GM12878 (cell line): ENCODE measurements at regions not wholly inside any gene's neighbourhood (a gene's known extent, or its start where the extent isn't known, plus 50 kb on each side); places are given as distances from the start of the nearest gene placed in this dataset.

ENCODE experiments used
- ATAC-seq: fragments of 200-7000 bp; cut with Tn5 transposase; 3 replicates; pipeline ENCODE4 v1.9.1; 2020; ENCODE audit warnings: mild to moderate bottlenecking, moderate library complexity
- BruUV-seq: library from RNA; stranded (reverse); fragments of 400-500 nt; replicated peaks from 2 replicates; lab custom pipeline; 2021; lab: Mats Ljungman, UMichigan
- CTCF ChIA-PET: fragments of 300-600 bp; sonication (Branson Sonifier 250); formaldehyde crosslinking; extraction: SDS; loops from one replicate; lab custom pipeline; 2021; ENCODE audit warnings: inconsistent platforms; lab: Yijun Ruan, JAX
- POLR2A ChIA-PET: fragments of 350-600 bp; formaldehyde crosslinking; extraction: SDS; loops from one replicate; lab custom pipeline; 2021; ENCODE audit warnings: inconsistent platforms; lab: Charles Lee
- RAD21 ChIA-PET: fragments of 300-600 bp; sonication (Branson Sonifier 250); formaldehyde crosslinking; loops from one replicate; lab custom pipeline; 2023; ENCODE audit warnings: antibody characterized with exemption; ENCODE audit not compliant: unreplicated experiment; lab: Charles Lee
- SMC1A ChIA-PET: fragments of 300-600 bp; sonication (Branson Sonifier 250); formaldehyde crosslinking; loops from one replicate; lab custom pipeline; 2023; ENCODE audit not compliant: unreplicated experiment, uncharacterized antibody; lab: Charles Lee
- DNase-seq: peaks from one replicate; pipeline ENCODE4 v3.0.0-alpha.2; 2011; ENCODE audit warnings: low read depth, low spot score
- FAIRE-seq: peaks from 3 replicates; lab custom pipeline; 2011; peaks lifted over from hg19 to GRCh38; lab: Jason Lieb, UNC
- H2AFZ ChIP-seq: 2 replicates; pipeline ENCODE4 v1.6.0; 2011; ENCODE audit warnings: low read depth, low read length, control low read depth; ENCODE audit not compliant: control insufficient read depth
- H3K27ac ChIP-seq: 2 replicates; pipeline ENCODE4 v1.5.1; 2011; ENCODE audit warnings: control low read depth; ENCODE audit not compliant: control insufficient read depth, insufficient read depth
- H3K27me3 ChIP-seq, 2 experiments: replicated peaks in 1 of 2; 2 replicates each; pipeline versions ENCODE4 v1.6.0 to v1.6.1; 2011; ENCODE audit warnings: low read length in 1 of 2; ENCODE audit not compliant: control insufficient read depth in 2 of 2, insufficient read depth in 2 of 2
- H3K36me3 ChIP-seq, 2 experiments: 2 replicates each; pipeline ENCODE4 v1.5.1; 2011; ENCODE audit warnings: low read length in 1 of 2; ENCODE audit not compliant: control insufficient read depth in 2 of 2, insufficient read depth in 2 of 2
- H3K4me1 ChIP-seq: 2 replicates; pipeline ENCODE4 v1.6.1; 2011; ENCODE audit warnings: mild to moderate bottlenecking, low read length, moderate library complexity, mixed read lengths; ENCODE audit not compliant: control insufficient read depth, insufficient read depth
- H3K4me2 ChIP-seq: 2 replicates; pipeline ENCODE4 v1.6.0; 2011; ENCODE audit warnings: control low read depth; ENCODE audit not compliant: control insufficient read depth, insufficient read depth
- H3K4me3 ChIP-seq: fragments of 200-600 bp; sonication (generic); 2 replicates; pipeline ENCODE4 v1.5.1; 2016
- H3K79me2 ChIP-seq: 2 replicates; pipeline ENCODE4 v1.6.0; 2011; ENCODE audit warnings: low read length; ENCODE audit not compliant: control insufficient read depth, insufficient read depth
- H3K9ac ChIP-seq: 2 replicates; pipeline ENCODE4 v1.8.0; 2011; ENCODE audit warnings: low read length, control low read depth, mixed read lengths; ENCODE audit not compliant: control insufficient read depth, insufficient read depth
- H3K9me3 ChIP-seq: replicated peaks from 3 replicates; pipeline ENCODE4 v1.5.1; 2011; ENCODE audit warnings: mild to moderate bottlenecking, low read length; ENCODE audit not compliant: control insufficient read depth, insufficient read depth
- H4K20me1 ChIP-seq: 2 replicates; pipeline ENCODE4 v1.6.0; 2011; ENCODE audit not compliant: control insufficient read depth, insufficient read depth
- FOXK2 ChIP-seq: fragments of 450-650 bp; IDR thresholded peaks from 2 replicates; pipeline ENCODE4 v1.6.1; 2017; ENCODE audit warnings: mild to moderate bottlenecking, moderate library complexity
- MEF2B ChIP-seq: fragments of 450-650 bp; IDR thresholded peaks from 2 replicates; pipeline ENCODE4 v1.6.1; 2018; ENCODE audit warnings: mild to moderate bottlenecking, moderate library complexity; ENCODE audit not compliant: partially characterized antibody, poor library complexity, severe bottlenecking
- MTA2 ChIP-seq: fragments of 450-650 bp; IDR thresholded peaks from 2 replicates; pipeline ENCODE4 v1.6.1; 2016; ENCODE audit warnings: low read depth, mild to moderate bottlenecking, moderate library complexity
- STAT1 ChIP-seq: fragments of 450-650 bp; conservative IDR thresholded peaks from 2 replicates; pipeline ENCODE4 v1.6.1; 2014; ENCODE audit warnings: antibody characterized with exemption, mild to moderate bottlenecking
- SUPT20H ChIP-seq: IDR thresholded peaks from 2 replicates; pipeline ENCODE4 v1.6.1; 2011; ENCODE audit warnings: low read depth, mild to moderate bottlenecking, low read length, moderate library complexity, borderline replicate concordance; ENCODE audit not compliant: control insufficient read depth
- ZBTB4 ChIP-seq: fragments of 450-650 bp; formaldehyde crosslinking; IDR thresholded peaks from 2 replicates; pipeline ENCODE4 v1.4.0; 2022; ENCODE audit warnings: mild to moderate bottlenecking, moderate library complexity
- ZZZ3 ChIP-seq: IDR thresholded peaks from 2 replicates; pipeline ENCODE4 v1.6.1; 2011; ENCODE audit warnings: low read depth; ENCODE audit not compliant: control insufficient read depth, insufficient read length
- WGBS: methylation state at CpG from one replicate; pipeline ENCODE4 v1.1.6; 2016; ENCODE audit warnings: low lambda C conversion rate; ENCODE audit not compliant: insufficient replicate concordance, insufficient coverage; ENCODE audit errors: missing lambda C conversion rate; 5-methylcytosine and 5-hydroxymethylcytosine counted together
- in situ Hi-C: fragments of 300-500 bp; cut with MboI; formaldehyde crosslinking; loops from 9 replicates; pipeline ENCODE4 v1.14.3; 2018; ENCODE audit warnings: mixed read lengths
- intact Hi-C: fragments of 100-400 bp; cut with micrococcal nuclease; formaldehyde crosslinking; loops from one replicate; pipeline ENCODE4 v1.14.2; 2022; ENCODE audit not compliant: unreplicated experiment
- TF ChIP-seq, protein P1 (sequence below): IDR thresholded peaks from 2 replicates; pipeline ENCODE4 v1.6.1; 2012; ENCODE audit warnings: low read depth, low read length, improper control_type of control experiment
- TF ChIP-seq, protein P2 (sequence below): fragments of 450-650 bp; formaldehyde crosslinking; IDR thresholded peaks from 2 replicates; pipeline ENCODE4 v1.5.0; 2022; ENCODE audit warnings: mild to moderate bottlenecking, missing genetic modification characterization

- RAD21 ChIA-PET, result no interaction called here
- no TSS peak for BruUV-seq
Measured at GRCh38 chr10:108069096-108069495, 904.6 kb upstream of the SORCS1 start.

More at GRCh38 chr10:108069096-108069495, 904.6 kb upstream of the SORCS1 start:
- FAIRE-seq, result no peak
- Histone ChIP-seq H3K79me2 (no peaks in the 10 kb centered on the region), H3K4me3 (no peak overlapping the region), H4K20me1 (no peaks in the 10 kb centered on the region), H3K4me1 (no peaks in the 10 kb centered on the region)
- ATAC-seq, result no peak
- TF ChIP-seq ZZZ3, result no peak
- TF ChIP-seq, protein P1, sequence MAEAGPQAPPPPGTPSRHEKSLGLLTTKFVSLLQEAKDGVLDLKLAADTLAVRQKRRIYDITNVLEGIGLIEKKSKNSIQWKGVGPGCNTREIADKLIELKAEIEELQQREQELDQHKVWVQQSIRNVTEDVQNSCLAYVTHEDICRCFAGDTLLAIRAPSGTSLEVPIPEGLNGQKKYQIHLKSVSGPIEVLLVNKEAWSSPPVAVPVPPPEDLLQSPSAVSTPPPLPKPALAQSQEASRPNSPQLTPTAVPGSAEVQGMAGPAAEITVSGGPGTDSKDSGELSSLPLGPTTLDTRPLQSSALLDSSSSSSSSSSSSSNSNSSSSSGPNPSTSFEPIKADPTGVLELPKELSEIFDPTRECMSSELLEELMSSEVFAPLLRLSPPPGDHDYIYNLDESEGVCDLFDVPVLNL, result no peak
- no peak for TF ChIP-seq ZBTB4
- no peak for TF ChIP-seq MEF2B
- TF ChIP-seq SUPT20H, result no peak
- no peak for TF ChIP-seq MTA2
- no peak for TF ChIP-seq STAT1
- TF ChIP-seq, protein P2, sequence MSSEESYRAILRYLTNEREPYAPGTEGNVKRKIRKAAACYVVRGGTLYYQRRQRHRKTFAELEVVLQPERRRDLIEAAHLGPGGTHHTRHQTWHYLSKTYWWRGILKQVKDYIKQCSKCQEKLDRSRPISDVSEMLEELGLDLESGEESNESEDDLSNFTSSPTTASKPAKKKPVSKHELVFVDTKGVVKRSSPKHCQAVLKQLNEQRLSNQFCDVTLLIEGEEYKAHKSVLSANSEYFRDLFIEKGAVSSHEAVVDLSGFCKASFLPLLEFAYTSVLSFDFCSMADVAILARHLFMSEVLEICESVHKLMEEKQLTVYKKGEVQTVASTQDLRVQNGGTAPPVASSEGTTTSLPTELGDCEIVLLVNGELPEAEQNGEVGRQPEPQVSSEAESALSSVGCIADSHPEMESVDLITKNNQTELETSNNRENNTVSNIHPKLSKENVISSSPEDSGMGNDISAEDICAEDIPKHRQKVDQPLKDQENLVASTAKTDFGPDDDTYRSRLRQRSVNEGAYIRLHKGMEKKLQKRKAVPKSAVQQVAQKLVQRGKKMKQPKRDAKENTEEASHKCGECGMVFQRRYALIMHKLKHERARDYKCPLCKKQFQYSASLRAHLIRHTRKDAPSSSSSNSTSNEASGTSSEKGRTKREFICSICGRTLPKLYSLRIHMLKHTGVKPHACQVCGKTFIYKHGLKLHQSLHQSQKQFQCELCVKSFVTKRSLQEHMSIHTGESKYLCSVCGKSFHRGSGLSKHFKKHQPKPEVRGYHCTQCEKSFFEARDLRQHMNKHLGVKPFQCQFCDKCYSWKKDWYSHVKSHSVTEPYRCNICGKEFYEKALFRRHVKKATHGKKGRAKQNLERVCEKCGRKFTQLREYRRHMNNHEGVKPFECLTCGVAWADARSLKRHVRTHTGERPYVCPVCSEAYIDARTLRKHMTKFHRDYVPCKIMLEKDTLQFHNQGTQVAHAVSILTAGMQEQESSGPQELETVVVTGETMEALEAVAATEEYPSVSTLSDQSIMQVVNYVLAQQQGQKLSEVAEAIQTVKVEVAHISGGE (CRISPR knock-in tag), result no peak
- no peak for TF ChIP-seq FOXK2
- TF ChIP-seq, all 136 proteins: peak for 0
- no peak overlapping the region for H3K27ac ChIP-seq
- CTCF ChIA-PET, result no interaction called here
- no peak overlapping the region for H3K4me2 ChIP-seq
- no peak overlapping the region for H3K9ac ChIP-seq
- no peaks in the 10 kb centered on the region for H3K9me3 ChIP-seq
- intact Hi-C loops (no loop called here), in situ Hi-C loops (no loop called here)
- SMC1A ChIA-PET, result interaction anchor here (1.2 to 1.4 kb wide), 3 partner anchors 9 to 37 kb away, joined by 3 to 4 read pairs (median 4); no protein-coding TSS in a partner anchor
- H2AFZ ChIP-seq, result no peak overlapping the region
- WGBS, result 47% methylated on average over 1 of the region's 1 CpG
- POLR2A ChIA-PET, result no interaction called here
- DNase-seq, result no peak
- no peaks in the 10 kb centered on the region for H3K27me3 ChIP-seq
- H3K36me3 ChIP-seq, result no peaks in the 10 kb centered on the region
